HEK293 (cell line): ENCODE measurements at regions not wholly inside any gene's neighbourhood (a gene's known extent, or its start where the extent isn't known, plus 50 kb on each side); places are given as distances from the start of the nearest gene placed in this dataset.

ENCODE experiments used
- CTCF ChIA-PET: fragments of 350-600 bp; formaldehyde crosslinking; extraction: SDS; loops from one replicate; lab custom pipeline; 2021; ENCODE audit warnings: antibody characterized with exemption; lab: Yijun Ruan, JAX
- POLR2A ChIA-PET: fragments of 300-600 bp; formaldehyde crosslinking; extraction: SDS; loops from one replicate; lab custom pipeline; 2020; ENCODE audit warnings: antibody characterized with exemption, inconsistent platforms; lab: Yijun Ruan, JAX
- H3K27ac ChIP-seq: fragments of 200-500 bp; sonication (Bioruptor generic); 2 replicates; pipeline ENCODE4 v1.5.1; 2014; ENCODE audit warnings: low read depth, low read length, control low read depth, inconsistent platforms; ENCODE audit errors: extremely low read depth
- H3K36me3 ChIP-seq, 2 experiments: fragments of 200-500 bp in 1 of 2; sonication (Bioruptor generic) in 1 of 2; 1 replicate in 1 of 2; 2 replicates in 1 of 2; pipeline ENCODE4 v1.5.1; 2014 to 2017; ENCODE audit warnings: inconsistent platforms in 2 of 2, low read length in 2 of 2; ENCODE audit not compliant: control insufficient read depth in 2 of 2, insufficient read depth in 1 of 2
- H3K4me1 ChIP-seq: fragments of 200-500 bp; sonication (Bioruptor generic); 2 replicates; pipeline ENCODE4 v1.5.1; 2014; ENCODE audit warnings: mild to moderate bottlenecking, low read length, inconsistent platforms; ENCODE audit not compliant: control insufficient read depth, insufficient read depth
- H3K4me3 ChIP-seq: 2 replicates; pipeline ENCODE4 v1.5.1; 2011; ENCODE audit warnings: low read depth, mild to moderate bottlenecking, control low read depth, low read length, moderate library complexity
- H3K9me3 ChIP-seq: fragments of 200-500 bp; sonication (Bioruptor generic); 2 replicates; pipeline ENCODE4 v1.5.1; 2014; ENCODE audit warnings: low read depth, low read length, inconsistent platforms; ENCODE audit not compliant: control insufficient read depth, insufficient read depth
- KLF8 ChIP-seq: fragments of 450-650 bp; formaldehyde crosslinking; IDR thresholded peaks from 2 replicates; pipeline ENCODE4 v1.5.1; 2016; ENCODE audit warnings: missing biosample characterization, missing genetic modification characterization
- MYNN ChIP-seq: fragments of 450-650 bp; formaldehyde crosslinking; IDR thresholded peaks from 2 replicates; pipeline ENCODE4 v1.5.1; 2016; ENCODE audit warnings: missing biosample characterization, missing genetic modification characterization, borderline replicate concordance
- MZF1 ChIP-seq: fragments of 450-650 bp; formaldehyde crosslinking; IDR thresholded peaks from 2 replicates; pipeline ENCODE4 v1.5.1; 2017; ENCODE audit warnings: missing biosample characterization, missing genetic modification characterization, borderline replicate concordance
- PRDM2 ChIP-seq: fragments of 450-650 bp; formaldehyde crosslinking; IDR thresholded peaks from 2 replicates; pipeline ENCODE4 v1.5.1; 2016; ENCODE audit warnings: missing biosample characterization, missing genetic modification characterization, borderline replicate concordance
- YY1 ChIP-seq: fragments of 450-650 bp; formaldehyde crosslinking; IDR thresholded peaks from 2 replicates; pipeline ENCODE4 v1.5.1; 2018; ENCODE audit warnings: missing biosample characterization, missing genetic modification characterization
- ZBTB26 ChIP-seq: fragments of 450-650 bp; formaldehyde crosslinking; optimal IDR thresholded peaks from 2 replicates; pipeline ENCODE3; 2016; ENCODE audit warnings: missing biosample characterization, mild to moderate bottlenecking, missing genetic modification characterization
- ZFP69B ChIP-seq: fragments of 450-650 bp; formaldehyde crosslinking; IDR thresholded peaks from 2 replicates; pipeline ENCODE4 v1.5.1; 2016; ENCODE audit warnings: missing biosample characterization, missing genetic modification characterization
- ZNF10 ChIP-seq: fragments of 450-650 bp; formaldehyde crosslinking; IDR thresholded peaks from 2 replicates; pipeline ENCODE4 v1.5.1; 2017; ENCODE audit warnings: missing biosample characterization, missing genetic modification characterization
- ZNF121 ChIP-seq: fragments of 450-650 bp; formaldehyde crosslinking; IDR thresholded peaks from 2 replicates; pipeline ENCODE4 v1.5.1; 2016; ENCODE audit warnings: missing biosample characterization, missing genetic modification characterization
- ZNF155 ChIP-seq: fragments of 450-650 bp; formaldehyde crosslinking; IDR thresholded peaks from 2 replicates; pipeline ENCODE4 v1.5.1; 2016; ENCODE audit warnings: missing biosample characterization, missing genetic modification characterization
- ZNF157 ChIP-seq: fragments of 450-650 bp; formaldehyde crosslinking; IDR thresholded peaks from 2 replicates; pipeline ENCODE4 v1.5.1; 2016; ENCODE audit warnings: missing biosample characterization, missing genetic modification characterization
- ZNF221 ChIP-seq: fragments of 450-650 bp; formaldehyde crosslinking; IDR thresholded peaks from 2 replicates; pipeline ENCODE4 v1.5.1; 2017; ENCODE audit warnings: missing biosample characterization, missing genetic modification characterization, borderline replicate concordance
- ZNF362 ChIP-seq: fragments of 450-650 bp; formaldehyde crosslinking; IDR thresholded peaks from 2 replicates; pipeline ENCODE4 v1.5.1; 2016; ENCODE audit warnings: missing biosample characterization, missing genetic modification characterization
- ZNF391 ChIP-seq: fragments of 450-650 bp; formaldehyde crosslinking; IDR thresholded peaks from 2 replicates; pipeline ENCODE4 v1.5.1; 2016; ENCODE audit warnings: low read depth, missing biosample characterization, missing genetic modification characterization, borderline replicate concordance
- ZNF548 ChIP-seq: fragments of 450-650 bp; formaldehyde crosslinking; IDR thresholded peaks from 2 replicates; pipeline ENCODE4 v1.5.1; 2016; ENCODE audit warnings: missing biosample characterization, missing genetic modification characterization
- ZNF596 ChIP-seq: fragments of 450-650 bp; IDR thresholded peaks from 2 replicates; pipeline ENCODE4 v1.5.0; 2018; ENCODE audit warnings: missing biosample characterization, mild to moderate bottlenecking, missing genetic modification characterization, moderate library complexity
- ZNF624 ChIP-seq: fragments of 450-650 bp; formaldehyde crosslinking; IDR thresholded peaks from 2 replicates; pipeline ENCODE4 v1.5.1; 2017; ENCODE audit warnings: missing biosample characterization, missing genetic modification characterization
- TF ChIP-seq, protein P1 (sequence below): fragments of 450-650 bp; formaldehyde crosslinking; IDR thresholded peaks from 2 replicates; pipeline ENCODE4 v1.5.1; 2017; ENCODE audit warnings: missing biosample characterization, missing genetic modification characterization

- Histone ChIP-seq H3K27ac (no peak overlapping the region), H3K9me3 (no peaks in the 10 kb centered on the region), H3K4me3 (no peak overlapping the region), H3K36me3 (no peaks in the 10 kb centered on the region), H3K4me1 (no peaks in the 10 kb centered on the region)
- TF ChIP-seq MZF1 (tag by site-specific recombination) (peak; percentile 98), ZNF10 (no peak)
- ChIA-PET CTCF (interaction anchor here (0.6 to 1.5 kb wide), 11 partner anchors 10 to 108 kb away, joined by 3 to 5 read pairs (median 3); no protein-coding TSS in a partner anchor), POLR2A (no interaction called here)
Observed at GRCh38 chr6:141077355-141078333, 1055.1 kb upstream of the GJE1 start.

- POLR2A ChIA-PET = no interaction called here
- H3K27ac ChIP-seq = no peak overlapping the region
- TF ChIP-seq ZNF362 (tag by site-specific recombination) = no peak
- TF ChIP-seq ZNF624 (tag by site-specific recombination) = no peak
- TF ChIP-seq YY1 (tag by site-specific recombination) = no peak
- TF ChIP-seq ZNF157 (tag by site-specific recombination) = no peak
- TF ChIP-seq KLF8 (tag by site-specific recombination) = no peak
- no peak for TF ChIP-seq ZNF221 (tag by site-specific recombination)
- TF ChIP-seq ZFP69B = no peak
- TF ChIP-seq PRDM2 = no peak
- TF ChIP-seq, all 188 proteins: peak for 0
- CTCF ChIA-PET = no interaction called here
- H3K4me1 ChIP-seq = no peaks in the 10 kb centered on the region
- H3K36me3 ChIP-seq = no peaks in the 10 kb centered on the region
- H3K9me3 ChIP-seq = no peaks in the 10 kb centered on the region
- H3K4me3 ChIP-seq = no peak overlapping the region
Observed at GRCh38 chr6:141057761-141058160, 1075.0 kb upstream of the GJE1 start.

DNA sequence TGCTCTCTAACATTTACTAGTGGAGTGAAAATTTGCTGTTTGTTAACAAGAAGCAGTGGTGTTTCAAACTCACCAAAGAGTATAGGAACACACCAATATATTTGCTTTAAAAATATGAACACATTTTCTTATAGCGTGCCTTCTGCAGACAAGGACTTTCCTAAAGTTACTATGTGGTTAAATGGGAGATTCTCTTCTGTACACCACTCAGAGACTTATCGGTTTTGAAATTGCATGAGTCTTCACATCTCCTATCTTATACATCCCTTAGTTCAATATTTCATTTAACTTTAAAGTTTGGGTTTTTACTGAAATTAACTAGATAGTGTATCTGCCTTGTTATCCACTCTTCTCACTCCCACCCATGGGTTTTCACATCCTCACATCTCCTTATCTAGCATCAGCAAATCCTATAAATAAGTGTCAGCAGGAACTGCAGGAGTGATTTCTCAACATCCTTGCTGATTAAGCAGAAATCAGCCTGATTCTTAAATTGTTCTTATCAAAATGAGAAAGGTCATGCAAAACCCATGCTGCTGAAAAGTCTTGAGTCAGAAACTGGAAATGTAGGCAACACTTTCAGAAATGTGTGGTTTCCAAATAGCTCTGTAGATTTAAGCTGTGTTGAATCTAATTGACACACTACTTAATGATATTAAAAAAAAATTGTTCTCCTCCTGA lies 1075.6 kb upstream of the GJE1 start:
- TF ChIP-seq ZNF548 (tag by site-specific recombination) (no peak), ZNF596 (no peak), ZBTB26 (no peak), ZNF121 (tag by site-specific recombination) (no peak), MYNN (tag by site-specific recombination) (no peak), ZNF155 (no peak), ZNF391 (no peak)
- TF ChIP-seq, protein P1, sequence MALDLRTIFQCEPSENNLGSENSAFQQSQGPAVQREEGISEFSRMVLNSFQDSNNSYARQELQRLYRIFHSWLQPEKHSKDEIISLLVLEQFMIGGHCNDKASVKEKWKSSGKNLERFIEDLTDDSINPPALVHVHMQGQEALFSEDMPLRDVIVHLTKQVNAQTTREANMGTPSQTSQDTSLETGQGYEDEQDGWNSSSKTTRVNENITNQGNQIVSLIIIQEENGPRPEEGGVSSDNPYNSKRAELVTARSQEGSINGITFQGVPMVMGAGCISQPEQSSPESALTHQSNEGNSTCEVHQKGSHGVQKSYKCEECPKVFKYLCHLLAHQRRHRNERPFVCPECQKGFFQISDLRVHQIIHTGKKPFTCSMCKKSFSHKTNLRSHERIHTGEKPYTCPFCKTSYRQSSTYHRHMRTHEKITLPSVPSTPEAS (tag by site-specific recombination) = no peak
- H3K4me1 ChIP-seq = no peaks in the 10 kb centered on the region
- CTCF ChIA-PET = no interaction called here
- POLR2A ChIA-PET = no interaction called here
- no peaks in the 10 kb centered on the region for H3K9me3 ChIP-seq
- H3K36me3 ChIP-seq = no peaks in the 10 kb centered on the region
- no peak overlapping the region for H3K27ac ChIP-seq
- no peak overlapping the region for H3K4me3 ChIP-seq
